Esophagus muscularis mucosa (tissue), 3 donors: ENCODE measurements at regions not wholly inside any gene's neighbourhood (a gene's known extent, or its start where the extent isn't known, plus 50 kb on each side); places are given as distances from the start of the nearest gene placed in this dataset.
"Not testable (repeated sequence)": the region's sequence is repeated elsewhere in the genome, so short reads cannot be mapped to it uniquely, and the experiment has no call there.

Source experiments
- POLR2A ChIP-seq: fragments of 450-650 bp; IDR thresholded peaks from one replicate; pipeline ENCODE4 v1.6.1; 2017; ENCODE audit warnings: antibody characterized with exemption, moderate library complexity, mild to moderate bottlenecking, low read depth
- POLR2AphosphoS5 ChIP-seq, 2 donors: sonication (generic); formaldehyde crosslinking; IDR thresholded peaks; one replicate each; pipeline ENCODE4 v1.6.1; 2017; ENCODE audit warnings: antibody characterized with exemption in 2 of 2
- TF ChIP-seq, protein P1 (sequence below), 3 experiments: fragments of 200-600 bp in 2 of 3; fragments of 450-650 bp in 1 of 3; sonication (generic) in 2 of 3; IDR thresholded peaks; one replicate each; pipeline ENCODE4 v1.5.1; 2017 to 2019; ENCODE audit warnings: antibody characterized with exemption in 3 of 3, mild to moderate bottlenecking in 2 of 3, moderate library complexity in 1 of 3

DNA sequence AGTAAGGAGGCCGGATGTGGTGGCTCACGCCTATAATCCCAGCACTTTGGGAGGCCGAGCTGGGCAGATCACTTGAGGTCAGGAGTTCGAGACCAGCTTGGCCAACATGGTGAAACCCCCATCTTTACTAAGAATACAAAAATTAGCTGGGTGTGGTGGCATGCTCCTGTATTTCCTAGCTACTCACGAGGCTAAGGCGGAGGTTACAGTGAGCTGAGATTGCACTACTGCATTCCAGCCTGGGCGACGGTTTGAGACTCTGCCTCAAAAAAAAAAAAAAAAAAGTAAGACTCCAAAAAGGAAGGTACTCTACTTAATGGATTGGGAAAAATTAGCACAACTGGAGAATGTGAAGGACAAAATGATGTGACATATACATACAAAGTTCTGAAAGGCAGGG, 130.2 kb upstream of the PTPN20 start:
- TF ChIP-seq, protein P1, sequence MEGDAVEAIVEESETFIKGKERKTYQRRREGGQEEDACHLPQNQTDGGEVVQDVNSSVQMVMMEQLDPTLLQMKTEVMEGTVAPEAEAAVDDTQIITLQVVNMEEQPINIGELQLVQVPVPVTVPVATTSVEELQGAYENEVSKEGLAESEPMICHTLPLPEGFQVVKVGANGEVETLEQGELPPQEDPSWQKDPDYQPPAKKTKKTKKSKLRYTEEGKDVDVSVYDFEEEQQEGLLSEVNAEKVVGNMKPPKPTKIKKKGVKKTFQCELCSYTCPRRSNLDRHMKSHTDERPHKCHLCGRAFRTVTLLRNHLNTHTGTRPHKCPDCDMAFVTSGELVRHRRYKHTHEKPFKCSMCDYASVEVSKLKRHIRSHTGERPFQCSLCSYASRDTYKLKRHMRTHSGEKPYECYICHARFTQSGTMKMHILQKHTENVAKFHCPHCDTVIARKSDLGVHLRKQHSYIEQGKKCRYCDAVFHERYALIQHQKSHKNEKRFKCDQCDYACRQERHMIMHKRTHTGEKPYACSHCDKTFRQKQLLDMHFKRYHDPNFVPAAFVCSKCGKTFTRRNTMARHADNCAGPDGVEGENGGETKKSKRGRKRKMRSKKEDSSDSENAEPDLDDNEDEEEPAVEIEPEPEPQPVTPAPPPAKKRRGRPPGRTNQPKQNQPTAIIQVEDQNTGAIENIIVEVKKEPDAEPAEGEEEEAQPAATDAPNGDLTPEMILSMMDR (IDR thresholded peaks at IDR 0.05), result not testable (repeated sequence)
- not testable (repeated sequence) for TF ChIP-seq POLR2A; POLR2AphosphoS5 (IDR thresholded peaks at IDR 0.05)
